Coronary artery (tissue), 2 donors: ENCODE measurements at regions not wholly inside any gene's neighbourhood (a gene's known extent, or its start where the extent isn't known, plus 50 kb on each side); places are given as distances from the start of the nearest gene placed in this dataset.

Experiments
- DNase-seq: peaks from one replicate; pipeline ENCODE4 v3.0.0-alpha.2; 2017; ENCODE audit warnings: low spot score
- H3K27ac ChIP-seq, 2 donors: fragments of 200-600 bp; sonication (generic); one replicate each; pipeline ENCODE4 v1.5.1; 2016 to 2019
- H3K4me3 ChIP-seq: fragments of 200-600 bp; sonication (generic); 2 replicates; pipeline ENCODE4 v1.5.1; 2016; ENCODE audit warnings: mild to moderate bottlenecking, moderate library complexity
- CTCF ChIP-seq: fragments of 200-600 bp; sonication (generic); IDR thresholded peaks from one replicate; pipeline ENCODE4 v1.5.1; 2019; ENCODE audit warnings: antibody characterized with exemption

DNA sequence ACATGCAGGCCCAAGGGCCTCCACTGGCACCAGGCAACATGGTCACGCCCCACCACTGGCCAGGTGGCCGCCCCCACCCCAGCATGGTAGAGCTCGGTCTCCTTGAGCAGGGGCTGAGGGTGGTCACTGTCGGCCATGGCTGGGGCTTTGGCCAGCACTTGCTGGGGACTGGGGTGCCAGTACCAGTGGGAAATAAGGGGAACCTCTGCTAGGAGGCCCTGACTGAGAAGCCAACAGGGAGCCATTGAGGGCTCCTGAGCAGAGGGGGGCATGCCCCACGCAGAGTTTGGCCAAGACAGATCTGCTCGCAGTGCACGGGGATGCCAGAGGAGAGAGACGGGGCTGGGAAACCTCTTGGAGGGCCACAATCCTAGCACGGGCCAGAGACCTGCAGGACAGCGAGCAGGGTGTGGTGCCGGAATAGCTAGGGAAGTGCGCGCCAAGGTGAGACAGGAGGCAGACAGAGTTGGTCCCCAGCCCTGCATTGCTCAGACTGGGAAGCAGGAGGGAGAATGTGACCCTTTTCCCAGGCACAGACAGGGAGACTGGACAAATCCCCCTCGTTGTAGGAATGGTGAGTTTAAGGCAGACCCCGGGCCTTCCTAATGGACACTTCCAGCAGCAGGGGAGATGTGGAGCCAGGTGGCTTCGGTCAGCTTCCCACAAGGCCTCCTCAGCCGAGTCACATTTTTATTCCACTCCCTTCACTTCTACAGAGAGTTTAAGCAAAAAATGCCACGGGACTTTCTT lies 179.0 kb upstream of the CST7 start:
- no peak overlapping the region for H3K27ac ChIP-seq
- no peak overlapping the region for H3K4me3 ChIP-seq
- peak; percentile 60 for DNase-seq
- TF ChIP-seq CTCF, result no peak

DNA sequence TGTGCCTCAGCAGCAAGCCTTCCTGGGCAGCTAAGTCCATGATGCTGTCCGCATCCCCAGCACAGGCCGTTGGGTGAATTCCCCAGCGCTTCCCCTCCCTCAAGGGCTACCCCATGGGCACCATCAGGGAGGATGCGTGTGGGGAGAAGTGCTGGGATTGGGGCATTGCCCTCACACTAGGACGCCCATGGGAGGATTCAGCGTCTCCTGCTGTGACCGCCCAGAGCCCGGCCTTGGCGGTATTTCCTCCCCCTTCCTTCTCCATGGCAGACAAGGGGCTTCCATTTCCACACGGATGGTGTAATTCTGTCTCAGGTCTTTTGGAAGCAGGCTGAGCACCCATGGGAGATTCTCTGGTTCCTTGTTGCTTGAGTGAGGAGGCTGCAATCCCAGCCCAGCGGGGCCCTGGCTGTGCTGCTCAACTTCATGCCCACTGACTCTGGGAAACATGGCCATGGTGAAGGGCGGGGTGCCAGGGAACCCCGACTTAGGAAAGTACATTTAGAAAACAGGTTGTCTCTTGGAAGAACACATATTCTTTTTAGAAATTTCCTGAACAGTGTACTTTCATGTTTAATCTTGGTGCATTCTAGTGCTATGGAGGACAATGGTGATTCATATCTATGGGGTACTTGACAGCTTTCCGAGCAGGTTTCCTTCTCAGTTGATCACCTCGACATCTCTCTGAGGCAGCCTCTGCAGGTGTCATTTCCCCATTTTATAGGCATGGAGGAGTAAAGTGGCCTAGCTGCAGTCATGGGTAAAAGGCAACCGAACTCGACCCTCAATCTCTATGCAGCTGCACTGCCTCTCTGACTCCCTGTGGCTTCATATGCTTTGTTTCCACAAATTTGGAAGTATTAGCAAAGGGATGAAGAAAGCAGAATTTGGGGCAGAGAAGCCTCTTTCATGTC lies 178.2 kb upstream of the CST7 start:
- Histone ChIP-seq H3K4me3 (no peak overlapping the region), H3K27ac (no peak overlapping the region)
- peak; percentile 52 for DNase-seq
- no peak for TF ChIP-seq CTCF

DNA sequence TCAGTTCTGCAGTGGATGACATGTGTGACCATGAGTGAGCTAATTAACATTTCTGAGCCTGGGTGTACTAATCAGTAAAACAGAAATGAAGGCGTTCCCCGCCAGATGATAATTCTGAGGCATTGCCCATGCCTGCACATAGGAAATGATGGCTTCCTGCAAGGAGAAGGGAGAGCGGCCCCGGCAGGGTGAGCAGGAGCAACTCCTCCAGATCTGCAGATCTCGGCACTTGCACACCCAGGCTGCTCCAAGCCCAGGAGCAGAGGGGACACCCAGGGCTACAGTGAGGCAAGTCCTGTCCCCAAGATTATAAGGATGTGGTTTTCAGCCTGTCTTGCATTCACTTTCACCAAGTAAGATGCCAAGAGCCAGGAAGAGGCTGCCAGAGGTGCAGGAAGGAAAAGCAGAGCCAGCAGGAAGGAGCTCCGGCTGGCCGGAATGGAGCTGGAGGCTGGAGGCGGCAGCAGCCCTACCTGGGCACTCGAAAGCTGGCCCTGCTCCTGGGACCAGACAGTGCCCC lies 177.5 kb upstream of the CST7 start:
- peak; percentile 35 for DNase-seq
- H3K27ac ChIP-seq, result no peak overlapping the region
- no peak for TF ChIP-seq CTCF
- H3K4me3 ChIP-seq, result no peak overlapping the region

DNA sequence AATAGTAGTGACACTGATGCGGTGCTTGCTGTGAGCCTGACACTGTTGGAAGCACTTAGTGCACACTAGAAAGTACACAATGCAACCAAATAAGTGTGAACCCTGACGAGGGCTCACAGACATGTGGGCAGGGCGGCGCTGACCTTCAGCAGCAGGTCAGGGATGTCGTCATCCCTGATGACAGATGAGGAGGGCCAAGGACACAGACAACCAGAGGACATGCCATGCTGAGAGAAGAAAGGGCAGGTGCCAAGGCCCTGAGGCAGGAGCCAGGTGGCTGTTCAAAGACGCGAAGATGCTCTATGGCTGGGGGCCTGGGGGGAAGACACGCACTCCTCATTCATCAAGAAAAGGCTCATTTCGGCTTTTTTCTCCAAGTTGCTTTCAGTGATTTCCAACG lies 176.4 kb upstream of the CST7 start:
- peak; percentile 24 for DNase-seq
- no peak overlapping the region for H3K27ac ChIP-seq
- TF ChIP-seq CTCF, result no peak
- H3K4me3 ChIP-seq, result no peak overlapping the region

- Histone ChIP-seq H3K4me3 (no peak overlapping the region), H3K27ac (no peak overlapping the region)
- TF ChIP-seq CTCF, result no peak
- DNase-seq, result peak; percentile 21
These were observed 175.9 kb upstream of the CST7 start for GRCh38 chr20:24773168-24773567.

GRCh38 chr20:24773751-24774201 lies 175.3 kb upstream of the CST7 start:
- Histone ChIP-seq H3K4me3 (no peak overlapping the region), H3K27ac (no peak overlapping the region)
- no peak for TF ChIP-seq CTCF
- DNase-seq, result peak; percentile 52
